Endodermal cell (in vitro differentiated cells): ENCODE measurements at regions not wholly inside any gene's neighbourhood (a gene's known extent, or its start where the extent isn't known, plus 50 kb on each side); places are given as distances from the start of the nearest gene placed in this dataset.

Experiments
- DNase-seq: peaks from one replicate; pipeline ENCODE4 v3.0.0-alpha.2; 2017
- H3K27ac ChIP-seq: 2 replicates; pipeline ENCODE4 v1.5.1; 2013; ENCODE audit warnings: mild to moderate bottlenecking, low read depth, low read length, moderate library complexity
- H3K27me3 ChIP-seq: 2 replicates; pipeline ENCODE4 v1.6.1; 2013; ENCODE audit warnings: mild to moderate bottlenecking, low read length, moderate library complexity; ENCODE audit not compliant: insufficient read depth, control insufficient read depth, poor library complexity, severe bottlenecking
- H3K36me3 ChIP-seq: 2 replicates; pipeline ENCODE4 v1.7.0; 2013; ENCODE audit warnings: mild to moderate bottlenecking, low read length, moderate library complexity; ENCODE audit not compliant: control insufficient read depth, insufficient read depth
- H3K4me1 ChIP-seq: one replicate; pipeline ENCODE4 v1.7.0; 2013; ENCODE audit warnings: low read length; ENCODE audit not compliant: control insufficient read depth, insufficient read depth
- H3K4me3 ChIP-seq: 2 replicates; pipeline ENCODE4 v1.5.1; 2013; ENCODE audit warnings: mild to moderate bottlenecking, low read length, moderate library complexity
- H3K9ac ChIP-seq: 2 replicates; pipeline ENCODE4 v1.6.1; 2013; ENCODE audit warnings: mild to moderate bottlenecking, low read length, moderate library complexity; ENCODE audit not compliant: poor library complexity, severe bottlenecking; ENCODE audit errors: extremely low read depth
- H3K9me3 ChIP-seq: 2 replicates; pipeline ENCODE4 v1.6.1; 2013; ENCODE audit warnings: mild to moderate bottlenecking, low read length, moderate library complexity; ENCODE audit not compliant: control insufficient read depth
- H3K27ac Mint-ChIP-seq: 2 replicates; pipeline ENCODE4 v1.8.0; 2020; ENCODE audit warnings: mixed read lengths
- H3K27me3 Mint-ChIP-seq: 2 replicates; pipeline ENCODE4 v1.8.0; 2021; ENCODE audit warnings: mild to moderate bottlenecking, mixed read lengths; ENCODE audit not compliant: insufficient read depth
- H3K36me3 Mint-ChIP-seq: 2 replicates; pipeline ENCODE4 v1.8.0; 2020; ENCODE audit warnings: low read depth, mixed read lengths
- H3K4me1 Mint-ChIP-seq: 2 replicates; pipeline ENCODE4 v1.8.0; 2020; ENCODE audit warnings: mixed read lengths
- H3K4me3 Mint-ChIP-seq: 2 replicates; pipeline ENCODE4 v1.8.0; 2020; ENCODE audit warnings: mild to moderate bottlenecking, moderate library complexity, mixed read lengths
- H3K9me3 Mint-ChIP-seq: 2 replicates; pipeline ENCODE4 v1.8.0; 2020; ENCODE audit warnings: mild to moderate bottlenecking, mixed read lengths
- WGBS, 2 experiments: methylation state at CpG; one replicate each; pipeline versions ENCODE4 v1.1.5 to v1.1.7; 2013; ENCODE audit warnings: missing lambda C conversion rate in 2 of 2, mixed read lengths in 1 of 2; ENCODE audit not compliant: insufficient coverage in 1 of 2, insufficient read length in 1 of 2; 5-methylcytosine and 5-hydroxymethylcytosine counted together
- TF ChIP-seq, protein P1 (sequence below): fragments of 200-600 bp; sonication (generic); conservative IDR thresholded peaks from 2 replicates; pipeline ENCODE4 v1.5.0; 2021; ENCODE audit warnings: antibody characterized with exemption, mild to moderate bottlenecking

DNA sequence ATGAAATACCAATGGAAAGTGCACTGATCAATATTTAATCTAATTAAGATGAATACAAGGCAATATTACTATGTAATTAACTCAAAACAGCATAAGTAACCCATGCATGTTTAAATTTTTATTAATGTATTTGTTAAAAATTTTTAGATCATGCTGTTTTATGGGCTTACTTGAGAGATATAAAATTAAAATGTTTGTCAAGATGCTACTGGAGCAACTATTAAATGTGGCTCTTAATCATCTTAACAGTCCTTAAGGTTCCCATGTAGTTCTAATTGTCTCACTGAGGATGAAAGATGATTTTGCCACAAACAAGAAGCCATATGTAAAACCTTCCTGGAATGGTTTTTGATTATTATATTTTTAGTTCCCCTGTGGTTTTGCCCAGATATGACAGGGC lies 897.1 kb downstream of the KCNMA1 start:
- no peak overlapping the region for H3K27ac ChIP-seq
- no peak overlapping the region for H3K4me3 ChIP-seq
- H3K27me3 ChIP-seq: no peaks in the 10 kb centered on the region
- H3K9me3 ChIP-seq: no peaks in the 10 kb centered on the region
- no peaks in the 10 kb centered on the region for H3K36me3 Mint-ChIP-seq
- no peak overlapping the region for H3K4me3 Mint-ChIP-seq
- H3K27ac Mint-ChIP-seq: no peak overlapping the region
- no peaks in the 10 kb centered on the region for H3K36me3 ChIP-seq
- no peak for DNase-seq
- no peaks in the 10 kb centered on the region for H3K4me1 ChIP-seq
- H3K27me3 Mint-ChIP-seq: no peaks in the 10 kb centered on the region
- H3K9me3 Mint-ChIP-seq: no peaks in the 10 kb centered on the region
- no peaks in the 10 kb centered on the region for H3K4me1 Mint-ChIP-seq
- no peak overlapping the region for H3K9ac ChIP-seq
- TF ChIP-seq, protein P1, sequence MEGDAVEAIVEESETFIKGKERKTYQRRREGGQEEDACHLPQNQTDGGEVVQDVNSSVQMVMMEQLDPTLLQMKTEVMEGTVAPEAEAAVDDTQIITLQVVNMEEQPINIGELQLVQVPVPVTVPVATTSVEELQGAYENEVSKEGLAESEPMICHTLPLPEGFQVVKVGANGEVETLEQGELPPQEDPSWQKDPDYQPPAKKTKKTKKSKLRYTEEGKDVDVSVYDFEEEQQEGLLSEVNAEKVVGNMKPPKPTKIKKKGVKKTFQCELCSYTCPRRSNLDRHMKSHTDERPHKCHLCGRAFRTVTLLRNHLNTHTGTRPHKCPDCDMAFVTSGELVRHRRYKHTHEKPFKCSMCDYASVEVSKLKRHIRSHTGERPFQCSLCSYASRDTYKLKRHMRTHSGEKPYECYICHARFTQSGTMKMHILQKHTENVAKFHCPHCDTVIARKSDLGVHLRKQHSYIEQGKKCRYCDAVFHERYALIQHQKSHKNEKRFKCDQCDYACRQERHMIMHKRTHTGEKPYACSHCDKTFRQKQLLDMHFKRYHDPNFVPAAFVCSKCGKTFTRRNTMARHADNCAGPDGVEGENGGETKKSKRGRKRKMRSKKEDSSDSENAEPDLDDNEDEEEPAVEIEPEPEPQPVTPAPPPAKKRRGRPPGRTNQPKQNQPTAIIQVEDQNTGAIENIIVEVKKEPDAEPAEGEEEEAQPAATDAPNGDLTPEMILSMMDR: no peak

DNA sequence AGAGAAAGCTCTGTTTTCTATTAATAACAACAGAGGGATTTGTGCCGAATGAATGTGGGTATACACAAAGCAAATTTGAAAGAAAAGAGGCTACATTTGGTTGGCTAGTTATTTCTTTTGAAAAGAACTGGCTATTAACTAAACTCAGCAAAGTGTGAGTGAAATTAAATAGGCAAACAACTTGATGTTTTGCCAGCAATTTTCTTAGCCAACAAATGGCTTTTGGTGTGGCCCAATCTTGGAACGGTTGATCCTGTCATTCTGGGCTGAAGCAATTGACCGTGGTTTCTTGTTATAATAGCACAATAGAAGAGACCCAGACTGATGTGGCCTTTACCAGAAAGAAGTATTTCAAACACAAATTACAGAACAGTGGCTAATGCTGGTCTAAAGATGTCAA lies 898.6 kb downstream of the KCNMA1 start:
- no peaks in the 10 kb centered on the region for H3K36me3 Mint-ChIP-seq
- H3K4me1 ChIP-seq: no peaks in the 10 kb centered on the region
- H3K4me3 ChIP-seq: no peak overlapping the region
- H3K4me1 Mint-ChIP-seq: no peaks in the 10 kb centered on the region
- H3K27me3 Mint-ChIP-seq: no peaks in the 10 kb centered on the region
- H3K27ac ChIP-seq: no peak overlapping the region
- no peaks in the 10 kb centered on the region for H3K9me3 Mint-ChIP-seq
- 93 to 94% methylated on average over 3 of the region's 3 CpGs for WGBS, 2 experiments
- no peaks in the 10 kb centered on the region for H3K9me3 ChIP-seq
- no peak overlapping the region for H3K27ac Mint-ChIP-seq
- DNase-seq: no peak
- no peak overlapping the region for H3K9ac ChIP-seq
- H3K36me3 ChIP-seq: no peaks in the 10 kb centered on the region
- no peak overlapping the region for H3K4me3 Mint-ChIP-seq
- TF ChIP-seq, protein P1: no peak
- H3K27me3 ChIP-seq: no peaks in the 10 kb centered on the region

DNA sequence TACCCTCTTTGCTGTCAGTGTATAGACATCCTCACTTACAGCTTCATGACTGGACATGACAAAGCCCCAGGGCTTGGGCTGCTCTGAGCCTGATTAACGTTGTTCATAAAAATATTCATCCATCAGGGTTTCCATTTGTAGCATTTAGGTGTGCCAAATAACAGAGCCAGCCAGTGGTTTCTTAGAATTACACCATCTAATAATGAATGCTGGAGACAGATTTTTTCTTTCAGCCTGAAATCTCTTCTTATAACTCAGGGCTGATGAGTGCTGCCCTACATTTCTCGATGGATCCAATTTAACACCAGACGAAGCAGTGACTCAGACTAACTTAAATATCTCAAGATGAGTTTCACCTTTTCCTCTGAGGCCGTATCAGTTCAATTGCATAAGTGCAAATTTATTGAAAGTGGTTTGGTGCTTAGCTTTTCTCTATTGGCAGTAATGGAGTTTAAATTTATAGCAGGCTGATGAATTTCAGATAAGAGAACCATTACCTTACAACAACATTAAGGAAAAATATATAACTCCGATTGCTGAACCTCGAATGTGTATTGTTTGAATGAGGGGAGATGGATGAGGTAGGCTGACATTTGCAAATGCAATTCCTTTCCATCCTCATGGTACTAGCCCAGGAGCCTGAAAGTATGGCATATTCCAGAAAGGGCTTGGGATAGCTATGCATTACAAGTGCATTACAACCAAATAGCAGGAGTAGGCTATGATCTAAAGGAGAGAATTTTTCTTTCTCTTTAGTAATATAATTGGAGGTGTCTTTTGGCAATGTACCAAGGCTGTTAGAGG lies 900.6 kb downstream of the KCNMA1 start:
- H3K4me1 Mint-ChIP-seq: no peaks in the 10 kb centered on the region
- Histone ChIP-seq H3K27ac (no peak overlapping the region), H3K27me3 (no peaks in the 10 kb centered on the region), H3K36me3 (no peaks in the 10 kb centered on the region), H3K4me3 (no peak overlapping the region), H3K4me1 (no peaks in the 10 kb centered on the region), H3K9me3 (peaks cover 3% of the 10 kb centered on the region), H3K9ac (no peak overlapping the region)
- no peaks in the 10 kb centered on the region for H3K36me3 Mint-ChIP-seq
- peaks cover under 1% of the 10 kb centered on the region for H3K27me3 Mint-ChIP-seq
- TF ChIP-seq, protein P1: no peak
- H3K27ac Mint-ChIP-seq: no peak overlapping the region
- 90 to 95% methylated on average over 2 to 5 of the region's 6 CpGs for WGBS, 2 experiments
- DNase-seq: no peak
- H3K9me3 Mint-ChIP-seq: peaks cover under 1% of the 10 kb centered on the region
- no peak overlapping the region for H3K4me3 Mint-ChIP-seq
